Sigmoid colon (tissue), 4 donors: ENCODE measurements at regions not wholly inside any gene's neighbourhood (a gene's known extent, or its start where the extent isn't known, plus 50 kb on each side); places are given as distances from the start of the nearest gene placed in this dataset.

Experiments
- EP300 ChIP-seq, 4 donors: sonication (generic); formaldehyde crosslinking; IDR thresholded peaks; one replicate each; pipeline ENCODE4 v1.6.1; 2017; ENCODE audit warnings: antibody characterized with exemption in 4 of 4
- POLR2A ChIP-seq, 2 donors: fragments of 450-650 bp; IDR thresholded peaks; one replicate each; pipeline ENCODE4 v1.6.1; 2016; ENCODE audit warnings: antibody characterized with exemption in 2 of 2, mild to moderate bottlenecking in 2 of 2, moderate library complexity in 2 of 2
- POLR2AphosphoS5 ChIP-seq, 4 donors: sonication (generic); formaldehyde crosslinking; IDR thresholded peaks; one replicate each; pipeline ENCODE4 v1.6.1; 2017; ENCODE audit warnings: antibody characterized with exemption in 4 of 4
- TF ChIP-seq, protein P1 (sequence below), 4 experiments: fragments of 450-650 bp in 3 of 4; fragments of 200-600 bp in 1 of 4; IDR thresholded peaks; one replicate each; pipeline ENCODE4 v1.5.1; 2016 to 2019; ENCODE audit warnings: antibody characterized with exemption in 4 of 4, mild to moderate bottlenecking in 3 of 4, moderate library complexity in 2 of 4

DNA sequence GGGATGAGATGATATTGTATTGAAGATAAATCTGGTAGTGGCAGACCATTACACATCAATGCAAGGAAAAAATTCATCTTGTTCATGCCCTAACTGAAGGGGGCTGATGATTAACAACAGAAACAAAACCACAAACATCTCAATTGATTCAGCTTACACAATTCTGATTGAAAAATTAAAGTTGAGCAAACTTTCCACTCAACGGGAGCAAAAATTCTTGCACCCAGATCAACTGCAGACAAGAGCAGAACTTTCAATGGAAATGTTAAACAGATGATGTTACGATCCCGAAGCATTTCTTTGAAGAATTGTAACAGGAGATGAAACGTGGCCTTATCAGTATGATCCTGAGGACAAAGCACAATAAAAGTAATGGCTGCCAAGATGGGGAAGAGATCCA lies 172.4 kb upstream of the SOX5 start:
- TF ChIP-seq, protein P1, sequence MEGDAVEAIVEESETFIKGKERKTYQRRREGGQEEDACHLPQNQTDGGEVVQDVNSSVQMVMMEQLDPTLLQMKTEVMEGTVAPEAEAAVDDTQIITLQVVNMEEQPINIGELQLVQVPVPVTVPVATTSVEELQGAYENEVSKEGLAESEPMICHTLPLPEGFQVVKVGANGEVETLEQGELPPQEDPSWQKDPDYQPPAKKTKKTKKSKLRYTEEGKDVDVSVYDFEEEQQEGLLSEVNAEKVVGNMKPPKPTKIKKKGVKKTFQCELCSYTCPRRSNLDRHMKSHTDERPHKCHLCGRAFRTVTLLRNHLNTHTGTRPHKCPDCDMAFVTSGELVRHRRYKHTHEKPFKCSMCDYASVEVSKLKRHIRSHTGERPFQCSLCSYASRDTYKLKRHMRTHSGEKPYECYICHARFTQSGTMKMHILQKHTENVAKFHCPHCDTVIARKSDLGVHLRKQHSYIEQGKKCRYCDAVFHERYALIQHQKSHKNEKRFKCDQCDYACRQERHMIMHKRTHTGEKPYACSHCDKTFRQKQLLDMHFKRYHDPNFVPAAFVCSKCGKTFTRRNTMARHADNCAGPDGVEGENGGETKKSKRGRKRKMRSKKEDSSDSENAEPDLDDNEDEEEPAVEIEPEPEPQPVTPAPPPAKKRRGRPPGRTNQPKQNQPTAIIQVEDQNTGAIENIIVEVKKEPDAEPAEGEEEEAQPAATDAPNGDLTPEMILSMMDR (IDR thresholded peaks at IDR 0.05) = no peak
- no peak for TF ChIP-seq EP300 (IDR thresholded peaks at IDR 0.05)
- TF ChIP-seq POLR2A (IDR thresholded peaks at IDR 0.05) = no peak
- no peak for TF ChIP-seq POLR2AphosphoS5 (IDR thresholded peaks at IDR 0.05)
